Kidney (tissue), 13 donors: ENCODE measurements at regions not wholly inside any gene's neighbourhood (a gene's known extent, or its start where the extent isn't known, plus 50 kb on each side); places are given as distances from the start of the nearest gene placed in this dataset.

ENCODE experiments used
- DNase-seq, 5 donors: peaks; one replicate each; pipeline ENCODE4 v3.0.0-alpha.2; 2013 to 2020
- FAIRE-seq: peaks from 2 replicates; lab custom pipeline; 2012; peaks lifted over from hg19 to GRCh38; lab: Jason Lieb, UNC
- H3K27ac ChIP-seq, 2 donors: one replicate each; pipeline ENCODE4 v1.7.0; 2013; ENCODE audit warnings: low read depth in 2 of 2, low read length in 2 of 2, inconsistent platforms in 1 of 2
- H3K27me3 ChIP-seq: one replicate; pipeline ENCODE4 v1.7.1; 2013; ENCODE audit warnings: low read length, inconsistent platforms; ENCODE audit not compliant: control insufficient read depth, insufficient read depth
- H3K36me3 ChIP-seq, 3 donors: one replicate each; pipeline versions ENCODE4 v1.7.0 to v1.7.1; 2013; ENCODE audit warnings: low read length in 3 of 3, control low read depth in 1 of 3, inconsistent platforms in 1 of 3; ENCODE audit not compliant: insufficient read depth in 3 of 3, control insufficient read depth in 2 of 3
- H3K4me1 ChIP-seq, 3 donors: one replicate each; pipeline versions ENCODE4 v1.7.0 to v1.7.1; 2013; ENCODE audit warnings: low read length in 3 of 3, inconsistent platforms in 1 of 3, low read depth in 1 of 3; ENCODE audit not compliant: control insufficient read depth in 2 of 3, insufficient read depth in 2 of 3
- H3K4me3 ChIP-seq, 3 donors: one replicate each; pipeline versions ENCODE4 v1.7.0 to v1.8.1; 2013; ENCODE audit warnings: low read length in 3 of 3, control low read depth in 1 of 3, inconsistent platforms in 1 of 3
- H3K9ac ChIP-seq, 3 donors: one replicate each; pipeline versions ENCODE4 v1.7.0 to v1.7.1; 2013; ENCODE audit warnings: low read length in 3 of 3, control low read depth in 1 of 3, inconsistent platforms in 1 of 3
- H3K9me3 ChIP-seq, 3 donors: one replicate each; pipeline versions ENCODE4 v1.7.0 to v1.7.1; 2013; ENCODE audit warnings: low read length in 3 of 3, control low read depth in 1 of 3, inconsistent platforms in 1 of 3; ENCODE audit not compliant: control insufficient read depth in 2 of 3, insufficient read depth in 1 of 3
- intact Hi-C: fragments of 100-400 bp; cut with DNase I; formaldehyde crosslinking; loops from one replicate; pipeline ENCODE4 v1.11.1; 2022
- TF ChIP-seq, protein P1 (sequence below): IDR thresholded peaks from 3 replicates; pipeline ENCODE4 v1.5.1; 2012; ENCODE audit warnings: mild to moderate bottlenecking, moderate library complexity, borderline replicate concordance; ENCODE audit not compliant: insufficient read depth; ENCODE audit errors: extremely low read depth
- donor health status: control.
- donor health status: control.
- donor health status: control.
- donor health status: control.
- donor health status: control.
- donor health status: DM: yes; HTN: yes; CAD: no.
- donor health status: Normal renal cell carcinoma (clear cell type).

DNA sequence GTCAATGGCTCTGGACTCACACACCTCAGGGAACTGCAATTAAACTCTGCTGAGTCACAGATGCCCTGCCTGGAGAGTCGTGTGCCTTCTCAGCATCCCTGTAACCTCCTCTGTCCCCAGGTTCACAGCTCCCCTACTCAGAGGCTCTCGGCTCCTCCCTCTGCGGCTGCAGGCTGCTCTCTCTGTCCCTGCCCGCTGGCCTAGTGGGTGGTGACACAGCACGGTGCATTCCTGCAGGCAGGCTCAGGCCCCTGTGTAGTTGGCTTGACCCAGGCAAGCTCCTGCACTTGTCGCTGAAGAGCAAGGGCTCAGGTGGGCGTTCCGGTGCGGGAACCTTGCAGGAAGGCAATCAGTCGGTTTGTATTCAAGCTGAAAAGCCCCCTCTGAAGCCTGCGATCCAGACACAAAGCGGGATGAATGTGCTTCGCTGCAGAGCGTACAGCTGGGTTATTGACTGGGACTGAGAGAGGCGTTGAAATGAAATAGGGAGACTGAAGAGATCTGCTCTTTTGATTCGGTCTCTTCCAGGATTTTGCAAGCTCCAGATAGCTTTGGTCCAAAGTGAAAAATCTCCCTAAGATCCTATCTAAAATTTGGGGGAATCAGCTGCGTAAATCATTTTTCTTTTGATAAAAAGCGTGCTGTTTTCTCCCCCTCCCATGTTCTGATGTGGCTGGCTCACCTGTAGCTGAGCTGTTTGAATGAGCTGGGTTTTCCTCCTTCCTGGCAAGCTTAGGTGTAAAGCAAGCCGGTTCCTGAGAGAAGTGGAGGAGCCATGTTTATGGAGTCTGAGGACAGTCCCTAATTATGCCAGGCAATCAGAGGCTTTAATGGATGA, 208.7 kb upstream of the PHYHIPL start:
- TF ChIP-seq, protein P1, sequence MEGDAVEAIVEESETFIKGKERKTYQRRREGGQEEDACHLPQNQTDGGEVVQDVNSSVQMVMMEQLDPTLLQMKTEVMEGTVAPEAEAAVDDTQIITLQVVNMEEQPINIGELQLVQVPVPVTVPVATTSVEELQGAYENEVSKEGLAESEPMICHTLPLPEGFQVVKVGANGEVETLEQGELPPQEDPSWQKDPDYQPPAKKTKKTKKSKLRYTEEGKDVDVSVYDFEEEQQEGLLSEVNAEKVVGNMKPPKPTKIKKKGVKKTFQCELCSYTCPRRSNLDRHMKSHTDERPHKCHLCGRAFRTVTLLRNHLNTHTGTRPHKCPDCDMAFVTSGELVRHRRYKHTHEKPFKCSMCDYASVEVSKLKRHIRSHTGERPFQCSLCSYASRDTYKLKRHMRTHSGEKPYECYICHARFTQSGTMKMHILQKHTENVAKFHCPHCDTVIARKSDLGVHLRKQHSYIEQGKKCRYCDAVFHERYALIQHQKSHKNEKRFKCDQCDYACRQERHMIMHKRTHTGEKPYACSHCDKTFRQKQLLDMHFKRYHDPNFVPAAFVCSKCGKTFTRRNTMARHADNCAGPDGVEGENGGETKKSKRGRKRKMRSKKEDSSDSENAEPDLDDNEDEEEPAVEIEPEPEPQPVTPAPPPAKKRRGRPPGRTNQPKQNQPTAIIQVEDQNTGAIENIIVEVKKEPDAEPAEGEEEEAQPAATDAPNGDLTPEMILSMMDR: no peak
- no peak overlapping the region for H3K4me3 ChIP-seq

DNA sequence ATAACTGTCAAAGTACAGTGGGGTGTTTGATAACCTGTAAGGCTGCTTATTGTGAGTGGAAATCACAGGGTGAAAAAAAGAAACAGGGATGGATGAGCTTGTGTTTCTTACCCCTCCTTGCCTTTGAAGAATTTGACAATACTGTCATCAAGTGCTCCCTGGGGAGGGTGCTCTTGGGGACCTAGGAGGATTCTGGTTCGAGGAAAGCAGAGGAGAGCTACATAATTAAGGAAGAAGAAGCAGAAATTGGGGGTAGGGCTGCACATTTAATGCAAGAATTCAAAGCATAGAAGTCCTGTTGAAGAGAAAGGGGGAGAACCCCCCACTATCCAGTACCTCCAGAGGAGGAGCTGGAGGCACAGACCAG, 208.1 kb upstream of the PHYHIPL start:
- Histone ChIP-seq H3K9me3 (no peaks in the 10 kb centered on the region), H3K4me3 (no peak overlapping the region), H3K27me3 (no peaks in the 10 kb centered on the region), H3K9ac (no peak overlapping the region), H3K4me1 (no peaks in the 10 kb centered on the region), H3K36me3 (no peaks in the 10 kb centered on the region), H3K27ac (no peak overlapping the region)
- FAIRE-seq (no peak), DNase-seq (no peak)
- intact Hi-C loops: no loop called here
- TF ChIP-seq, protein P1: no peak

More for the DNA sequence above, 208.7 kb upstream of the PHYHIPL start:
- Histone ChIP-seq H3K27ac (no peak overlapping the region), H3K4me1 (no peaks in the 10 kb centered on the region), H3K9ac (no peak overlapping the region), H3K27me3 (no peaks in the 10 kb centered on the region), H3K9me3 (no peaks in the 10 kb centered on the region), H3K36me3 (no peaks in the 10 kb centered on the region)
- DNase-seq: peak; percentile 61 to 88 (median 69)
- no peak for FAIRE-seq
- intact Hi-C loops: no loop called here

DNA sequence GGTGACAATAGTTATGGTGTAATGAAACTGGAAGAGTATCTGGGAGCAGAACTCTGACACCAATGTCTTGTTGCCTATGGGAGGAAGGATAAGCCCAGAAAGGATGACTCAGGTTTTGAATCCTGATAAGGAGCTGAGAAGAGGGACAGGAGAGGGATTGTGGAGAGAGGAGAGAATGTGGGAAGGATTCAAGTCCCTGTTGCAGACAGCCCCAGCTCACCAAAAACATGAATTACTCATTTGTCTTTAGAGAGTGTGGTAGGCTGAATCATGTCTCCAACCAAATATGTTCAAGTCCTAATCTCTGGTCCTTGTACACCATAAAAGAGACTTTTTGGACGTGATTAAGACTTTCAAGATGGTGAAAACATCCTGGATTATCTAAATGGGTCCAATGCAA, 206.9 kb upstream of the PHYHIPL start:
- Histone ChIP-seq H3K4me3 (no peak overlapping the region), H3K36me3 (no peaks in the 10 kb centered on the region), H3K9ac (no peak overlapping the region), H3K27ac (no peak overlapping the region), H3K4me1 (no peaks in the 10 kb centered on the region), H3K9me3 (no peaks in the 10 kb centered on the region), H3K27me3 (no peaks in the 10 kb centered on the region)
- FAIRE-seq (no peak), DNase-seq (no peak)
- TF ChIP-seq, protein P1: no peak
- intact Hi-C loops: no loop called here
